Gastroesophageal sphincter (tissue), 3 donors: ENCODE measurements at regions not wholly inside any gene's neighbourhood (a gene's known extent, or its start where the extent isn't known, plus 50 kb on each side); places are given as distances from the start of the nearest gene placed in this dataset.

Source experiments
- CTCF ChIP-seq, 4 experiments: fragments of 200-600 bp in 2 of 4; fragments of 450-650 bp in 2 of 4; sonication (generic) in 1 of 4; IDR thresholded peaks; one replicate each; pipeline ENCODE4 v1.5.1; 2017 to 2019; ENCODE audit warnings: antibody characterized with exemption in 4 of 4, mild to moderate bottlenecking in 2 of 4, moderate library complexity in 2 of 4
- EP300 ChIP-seq: sonication (generic); formaldehyde crosslinking; IDR thresholded peaks from one replicate; pipeline ENCODE4 v1.6.1; 2017; ENCODE audit warnings: antibody characterized with exemption, mild to moderate bottlenecking
- POLR2A ChIP-seq, 2 donors: fragments of 450-650 bp; IDR thresholded peaks; one replicate each; pipeline ENCODE4 v1.6.1; 2017; ENCODE audit warnings: antibody characterized with exemption in 2 of 2, mild to moderate bottlenecking in 2 of 2, moderate library complexity in 1 of 2
- POLR2AphosphoS5 ChIP-seq: sonication (generic); formaldehyde crosslinking; IDR thresholded peaks from one replicate; pipeline ENCODE4 v1.6.1; 2017; ENCODE audit warnings: antibody characterized with exemption

- TF ChIP-seq POLR2A (IDR thresholded peaks at IDR 0.05) (no peak), CTCF (IDR thresholded peaks at IDR 0.05) (no peak), POLR2AphosphoS5 (no peak), EP300 (no peak)
These were observed 394.6 kb downstream of the AEBP2 start for GRCh38 chr12:19833775-19834501.
